HepG2 (cell line): ENCODE measurements at regions not wholly inside any gene's neighbourhood (a gene's known extent, or its start where the extent isn't known, plus 50 kb on each side); places are given as distances from the start of the nearest gene placed in this dataset.

Experiments
- AKNA ChIP-seq: sonication (generic); formaldehyde crosslinking; IDR thresholded peaks from 2 replicates; pipeline ENCODE4 v1.4.0; 2020; ENCODE audit warnings: missing genetic modification reagents, borderline replicate concordance
- DR1 ChIP-seq: sonication (generic); formaldehyde crosslinking; IDR thresholded peaks from 2 replicates; pipeline ENCODE4 v1.8.0; 2021; ENCODE audit warnings: mild to moderate bottlenecking, missing genetic modification reagents, inconsistent platforms
- EP300 ChIP-seq, 3 experiments: sonication (generic) in 1 of 3; formaldehyde crosslinking in 1 of 3; IDR thresholded peaks; 2 replicates each; pipeline versions ENCODE4 v1.5.1 to v1.6.1; 2011 to 2020; ENCODE audit warnings: low read depth in 2 of 3, low read length in 2 of 3, borderline replicate concordance in 1 of 3, improper control_type of control experiment in 1 of 3, mild to moderate bottlenecking in 1 of 3, missing genetic modification reagents in 1 of 3, moderate library complexity in 1 of 3
- FOXA3 ChIP-seq: IDR thresholded peaks from 2 replicates; pipeline ENCODE4 v1.6.1; 2016; ENCODE audit warnings: missing genetic modification reagents, missing compliant biosample characterization
- FOXO1 ChIP-seq: sonication (generic); formaldehyde crosslinking; IDR thresholded peaks from 2 replicates; pipeline ENCODE4 v1.4.0; 2020; ENCODE audit warnings: missing genetic modification reagents
- GABPB1 ChIP-seq: IDR thresholded peaks from 2 replicates; pipeline ENCODE4 v1.6.1; 2016; ENCODE audit warnings: mild to moderate bottlenecking, missing genetic modification reagents, moderate library complexity, missing compliant biosample characterization
- ISL2 ChIP-seq: sonication (generic); formaldehyde crosslinking; IDR thresholded peaks from 2 replicates; pipeline ENCODE4 v1.5.0; 2020; ENCODE audit warnings: missing genetic modification reagents
- LRRFIP1 ChIP-seq: sonication (generic); formaldehyde crosslinking; conservative IDR thresholded peaks from 2 replicates; pipeline ENCODE4 v1.4.0; 2020; ENCODE audit warnings: missing genetic modification reagents
- NR2F1 ChIP-seq, 2 experiments: fragments of 450-650 bp in 1 of 2; formaldehyde crosslinking in 1 of 2; IDR thresholded peaks; 2 replicates each; pipeline versions ENCODE4 v1.5.0 to v1.6.1; 2016 to 2020; ENCODE audit warnings: mild to moderate bottlenecking in 1 of 2, missing compliant biosample characterization in 1 of 2, missing genetic modification reagents in 1 of 2, moderate library complexity in 1 of 2
- NR2F6 ChIP-seq, 2 experiments: IDR thresholded peaks; 2 replicates each; pipeline ENCODE4 v1.6.1; 2016; ENCODE audit warnings: antibody characterized with exemption in 1 of 2, mild to moderate bottlenecking in 1 of 2
- RARA ChIP-seq: IDR thresholded peaks from 2 replicates; pipeline ENCODE4 v1.6.1; 2016; ENCODE audit warnings: missing genetic modification reagents, missing compliant biosample characterization
- RFX1 ChIP-seq: fragments of 450-650 bp; IDR thresholded peaks from 2 replicates; pipeline ENCODE4 v1.6.1; 2017
- SKIL ChIP-seq: sonication (generic); formaldehyde crosslinking; IDR thresholded peaks from 2 replicates; pipeline ENCODE4 v1.8.0; 2022; ENCODE audit warnings: missing genetic modification reagents, mild to moderate bottlenecking, moderate library complexity, borderline replicate concordance
- SMARCC2 ChIP-seq: fragments of 450-650 bp; IDR thresholded peaks from 2 replicates; pipeline ENCODE4 v1.6.1; 2017; ENCODE audit warnings: antibody characterized with exemption, mild to moderate bottlenecking
- TBX2 ChIP-seq: sonication (generic); formaldehyde crosslinking; IDR thresholded peaks from 2 replicates; pipeline ENCODE4 v1.5.0; 2020; ENCODE audit warnings: missing genetic modification reagents, mild to moderate bottlenecking, borderline replicate concordance
- TEAD3 ChIP-seq: optimal IDR thresholded peaks from 2 replicates; pipeline ENCODE3; 2016; ENCODE audit warnings: borderline replicate concordance
- TMF1 ChIP-seq: sonication (generic); formaldehyde crosslinking; IDR thresholded peaks from 2 replicates; pipeline ENCODE4 v1.8.1; 2022; ENCODE audit warnings: low read depth, missing genetic modification reagents
- ZFX ChIP-seq: sonication (generic); formaldehyde crosslinking; IDR thresholded peaks from 2 replicates; pipeline ENCODE4 v1.4.0; 2020; ENCODE audit warnings: mild to moderate bottlenecking, low read depth, missing genetic modification reagents, moderate library complexity
- ZNF558 ChIP-seq: sonication (generic); formaldehyde crosslinking; IDR thresholded peaks from 2 replicates; pipeline ENCODE4 v1.9.0; 2022; ENCODE audit warnings: mild to moderate bottlenecking, missing genetic modification reagents, borderline replicate concordance

- TF ChIP-seq DR1: no peak
- peak; percentile 43; the same call in 1 of the 2 replicates for TF ChIP-seq GABPB1
- TF ChIP-seq ZFX (CRISPR knock-in tag): no peak
- no peak for TF ChIP-seq RFX1
- TF ChIP-seq RARA (CRISPR knock-in tag): peak; percentile 62; the same call in 1 of the 2 replicates
- no peak for TF ChIP-seq ISL2 (CRISPR knock-in tag)
- no peak for TF ChIP-seq AKNA (CRISPR knock-in tag)
- TF ChIP-seq TMF1: no peak
- TF ChIP-seq SKIL: no peak
- TF ChIP-seq NR2F1 (CRISPR knock-in tag; IDR thresholded peaks at IDR 0.05): 0 out of 4 replicates have a peak, but pooled peaks of 1 of the 2 experiments have one; percentile 37
- no peak for TF ChIP-seq TBX2
- peak; percentile 65; the same call in 1 of the 2 replicates for TF ChIP-seq NR2F6 (IDR thresholded peaks at IDR 0.05)
- TF ChIP-seq NR2F6 (CRISPR knock-in tag; IDR thresholded peaks at IDR 0.05): peak; percentile 38; the same call in 1 of the 2 replicates
- TF ChIP-seq SMARCC2: no peak
- no peak for TF ChIP-seq LRRFIP1
- no peak for TF ChIP-seq TEAD3 (CRISPR knock-in tag)
- TF ChIP-seq ZNF558 (CRISPR knock-in tag): no peak
- TF ChIP-seq FOXO1 (CRISPR knock-in tag): no peak
- TF ChIP-seq EP300 (IDR thresholded peaks at IDR 0.05; ENCODE audit: low read depth in 2 of 2, low read length in 2 of 2): peak in 1 of 2 experiments; percentile 40; a peak in 1 of 4 replicates
- peak; percentile 53; the same call in 1 of the 2 replicates for TF ChIP-seq EP300 (CRISPR knock-in tag; IDR thresholded peaks at IDR 0.05; ENCODE audit: borderline replicate concordance)
- TF ChIP-seq FOXA3 (CRISPR knock-in tag): peak; percentile 2; the same call in 1 of the 2 replicates
Observed at GRCh38 chr11:128334311-128335044, 252.9 kb downstream of the ETS1 start (continued).
